ENCODE measurements at regions not wholly inside any gene's neighbourhood (a gene's known extent, or its start where the extent isn't known, plus 50 kb on each side); places are given as distances from the start of the nearest gene placed in this dataset.

- no peak for DNase-seq
Measured at GRCh38 chr16:7183768-7184167, 148.9 kb upstream of the RBFOX1 start.

GRCh38 chr16:7182510-7183109, 150.0 kb upstream of the RBFOX1 start:
- no peak for DNase-seq

- DNase-seq, result no peak
Measured at GRCh38 chr16:7177875-7178274, 154.8 kb upstream of the RBFOX1 start.

- DNase-seq, result no peak
Measured at GRCh38 chr16:7171151-7171550, 161.5 kb upstream of the RBFOX1 start.

GRCh38 chr16:7167626-7168025, 165.0 kb upstream of the RBFOX1 start:
- DNase-seq, result no peak

GRCh38 chr16:7161891-7162290, 170.8 kb upstream of the RBFOX1 start:
- DNase-seq, result no peak

GRCh38 chr16:7160093-7160492, 172.6 kb upstream of the RBFOX1 start:
- no peak for DNase-seq

- no peak for DNase-seq
Measured at GRCh38 chr16:7158481-7158880, 174.2 kb upstream of the RBFOX1 start.

GRCh38 chr16:7150230-7150629, 182.4 kb upstream of the RBFOX1 start:
- DNase-seq, result no peak

GRCh38 chr16:7148606-7149005, 184.0 kb upstream of the RBFOX1 start:
- DNase-seq, result no peak

- no peak for DNase-seq
Measured at GRCh38 chr16:7140899-7141298, 191.7 kb upstream of the RBFOX1 start.

GRCh38 chr16:7137560-7138330, 194.9 kb upstream of the RBFOX1 start:
- DNase-seq, result no peak

- no peak for DNase-seq
Measured at GRCh38 chr16:7132465-7132864, 200.2 kb upstream of the RBFOX1 start.

- DNase-seq, result no peak
Measured at GRCh38 chr16:7124701-7125100, 207.9 kb upstream of the RBFOX1 start.

- DNase-seq, result no peak
Measured at GRCh38 chr16:7124242-7124641, 208.4 kb upstream of the RBFOX1 start.

- no peak for DNase-seq
Measured at GRCh38 chr16:7116734-7117133, 215.9 kb upstream of the RBFOX1 start.

- DNase-seq, result no peak
Measured at GRCh38 chr16:7115898-7116297, 216.7 kb upstream of the RBFOX1 start.

GRCh38 chr16:7113949-7114348, 218.7 kb upstream of the RBFOX1 start:
- DNase-seq, result no peak

- DNase-seq, result no peak
Measured at GRCh38 chr16:7113395-7113794, 219.2 kb upstream of the RBFOX1 start.

GRCh38 chr16:7111265-7111664, 221.4 kb upstream of the RBFOX1 start:
- DNase-seq, result no peak

- no peak for DNase-seq
Measured at GRCh38 chr16:7107436-7107835, 225.2 kb upstream of the RBFOX1 start.

- DNase-seq, result no peak
Measured at GRCh38 chr16:7103056-7103455, 229.6 kb upstream of the RBFOX1 start.

GRCh38 chr16:7101054-7101453, 231.6 kb upstream of the RBFOX1 start:
- DNase-seq, result no peak

GRCh38 chr16:7097518-7097917, 235.1 kb upstream of the RBFOX1 start:
- DNase-seq, result no peak

- DNase-seq, result no peak
Measured at GRCh38 chr16:7093511-7093910, 239.1 kb upstream of the RBFOX1 start.
